Large intestine (tissue), 3 donors: ENCODE measurements at regions not wholly inside any gene's neighbourhood (a gene's known extent, or its start where the extent isn't known, plus 50 kb on each side); places are given as distances from the start of the nearest gene placed in this dataset.

Experiments
- DNase-seq, 2 donors: peaks; one replicate each; pipeline versions ENCODE4 v3.0.0 to v3.0.0-alpha.2; 2013
- H3K27ac ChIP-seq: one replicate; pipeline ENCODE4 v1.5.1; 2013; ENCODE audit warnings: low read length
- H3K27me3 ChIP-seq: 2 replicates; pipeline ENCODE4 v1.6.1; 2013; ENCODE audit warnings: low read length; ENCODE audit not compliant: control insufficient read depth, insufficient read depth
- H3K36me3 ChIP-seq: 2 replicates; pipeline ENCODE4 v1.6.1; 2013; ENCODE audit warnings: low read length; ENCODE audit not compliant: control insufficient read depth, insufficient read depth
- H3K4me1 ChIP-seq: one replicate; pipeline ENCODE4 v1.6.1; 2013; ENCODE audit warnings: low read length; ENCODE audit not compliant: control insufficient read depth, insufficient read depth
- H3K4me3 ChIP-seq: one replicate; pipeline ENCODE4 v1.5.1; 2013; ENCODE audit warnings: low read length
- H3K9me3 ChIP-seq: one replicate; pipeline ENCODE4 v1.6.1; 2013; ENCODE audit warnings: mild to moderate bottlenecking, low read depth, low read length, moderate library complexity; ENCODE audit not compliant: control insufficient read depth
- WGBS: methylation state at CpG from one replicate; pipeline ENCODE4 v1.1.5; 2013; ENCODE audit warnings: low lambda C conversion rate; ENCODE audit not compliant: insufficient coverage; 5-methylcytosine and 5-hydroxymethylcytosine counted together

GRCh38 chr12:103182299-103182698 lies 224.8 kb downstream of the ASCL1 start:
- no peaks in the 10 kb centered on the region for H3K27me3 ChIP-seq

DNA sequence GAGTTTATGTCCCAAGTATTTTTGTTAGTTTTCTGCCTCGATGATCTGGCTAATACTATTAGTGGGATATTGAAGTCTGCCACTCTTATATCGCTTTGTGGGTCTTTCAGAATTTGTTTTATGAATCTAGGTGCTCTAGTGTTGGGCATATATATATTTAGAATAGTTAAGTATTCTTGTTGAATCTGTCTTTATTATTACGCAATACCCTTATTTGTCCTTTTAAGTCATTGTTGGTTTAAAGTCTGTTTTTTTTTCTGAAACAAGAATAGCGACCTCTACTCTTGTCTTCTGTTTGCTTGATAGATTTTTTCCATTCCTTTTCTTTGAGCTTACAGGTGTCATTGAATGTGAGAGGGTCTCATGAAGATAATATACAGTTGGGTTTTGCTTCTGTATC lies 239.0 kb downstream of the ASCL1 start:
- no peak for DNase-seq
- H3K4me3 ChIP-seq: no peak overlapping the region
- WGBS: 93% methylated on average over 3 of the region's 4 CpGs
- no peak overlapping the region for H3K27ac ChIP-seq
- no peaks in the 10 kb centered on the region for H3K4me1 ChIP-seq
- no peaks in the 10 kb centered on the region for H3K36me3 ChIP-seq
- H3K9me3 ChIP-seq: peaks cover 8% of the 10 kb centered on the region
- H3K27me3 ChIP-seq: no peaks in the 10 kb centered on the region

More at GRCh38 chr12:103182299-103182698, 224.8 kb downstream of the ASCL1 start:
- H3K4me1 ChIP-seq: no peaks in the 10 kb centered on the region
- 50% methylated on average over 1 of the region's 1 CpG for WGBS
- no peak overlapping the region for H3K27ac ChIP-seq
- no peaks in the 10 kb centered on the region for H3K36me3 ChIP-seq
- no peaks in the 10 kb centered on the region for H3K9me3 ChIP-seq
- DNase-seq: no peak
- H3K4me3 ChIP-seq: no peak overlapping the region

- H3K27ac ChIP-seq: no peak overlapping the region
- WGBS: 100% methylated on average over 1 of the region's 3 CpGs
- no peak overlapping the region for H3K4me3 ChIP-seq
These were observed 240.4 kb downstream of the ASCL1 start for GRCh38 chr12:103197725-103198388.

DNA sequence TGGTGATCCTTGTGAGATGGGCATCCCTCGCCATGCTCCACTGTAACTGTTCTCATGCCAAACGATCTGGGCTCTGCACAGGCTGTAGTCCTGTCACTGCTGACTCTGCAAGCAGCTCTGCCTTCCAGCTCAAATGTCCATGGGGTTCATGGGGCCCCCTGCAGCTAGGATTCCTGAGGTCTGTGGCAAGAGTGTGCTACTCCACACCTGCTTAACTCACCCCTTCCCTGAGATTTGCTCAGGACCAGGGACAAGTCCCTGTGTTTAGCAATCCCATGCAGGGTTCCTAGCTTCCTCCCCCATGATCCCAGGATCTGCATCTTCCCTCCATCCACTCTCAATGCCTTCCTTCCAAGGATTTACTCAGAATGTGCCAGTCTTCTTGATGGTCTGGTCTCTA lies 241.0 kb downstream of the ASCL1 start:
- Histone ChIP-seq H3K27me3 (no peaks in the 10 kb centered on the region), H3K4me1 (no peaks in the 10 kb centered on the region), H3K4me3 (no peak overlapping the region), H3K27ac (no peak overlapping the region), H3K9me3 (peaks cover 3% of the 10 kb centered on the region), H3K36me3 (no peaks in the 10 kb centered on the region)
- WGBS: no CpG with 5 or more reads among the region's 2 CpGs
- no peak for DNase-seq

More at GRCh38 chr12:103197725-103198388, 240.4 kb downstream of the ASCL1 start:
- Histone ChIP-seq H3K4me1 (no peaks in the 10 kb centered on the region), H3K27me3 (no peaks in the 10 kb centered on the region), H3K9me3 (peaks cover 3% of the 10 kb centered on the region), H3K36me3 (no peaks in the 10 kb centered on the region)
- DNase-seq: no peak

- H3K27me3 ChIP-seq: no peaks in the 10 kb centered on the region
- H3K27ac ChIP-seq: no peak overlapping the region
- no peaks in the 10 kb centered on the region for H3K4me1 ChIP-seq
- DNase-seq: no peak
- no peak overlapping the region for H3K4me3 ChIP-seq
- H3K36me3 ChIP-seq: no peaks in the 10 kb centered on the region
- H3K9me3 ChIP-seq: no peaks in the 10 kb centered on the region
- WGBS: no CpG with 5 or more reads among the region's 3 CpGs
These were observed 248.4 kb downstream of the ASCL1 start for GRCh38 chr12:103205906-103206305.

GRCh38 chr12:103207936-103208335 lies 250.5 kb downstream of the ASCL1 start:
- Histone ChIP-seq H3K4me3 (no peak overlapping the region), H3K27ac (no peak overlapping the region), H3K27me3 (no peaks in the 10 kb centered on the region), H3K4me1 (no peaks in the 10 kb centered on the region), H3K36me3 (no peaks in the 10 kb centered on the region), H3K9me3 (no peaks in the 10 kb centered on the region)
- WGBS: no CpG with 5 or more reads among the region's 6 CpGs
- no peak for DNase-seq

DNA sequence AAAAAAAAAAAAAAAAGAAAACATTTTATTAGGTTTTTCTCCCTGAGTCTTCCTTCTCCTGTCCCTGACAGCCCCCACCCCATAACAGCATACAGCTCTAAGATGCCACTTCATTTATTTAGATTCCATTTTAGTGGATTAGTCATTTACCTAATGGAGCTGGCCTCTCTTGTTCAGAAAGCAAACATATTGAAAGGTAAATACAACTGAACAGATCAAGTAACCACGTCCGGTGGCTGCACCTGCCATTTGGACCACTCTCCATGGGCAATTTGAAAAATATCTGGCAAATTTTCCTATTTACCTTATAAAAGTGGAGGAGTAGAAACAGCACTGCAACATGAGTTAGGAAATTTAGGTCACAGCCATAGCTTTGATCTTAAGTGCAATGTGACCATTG lies 254.6 kb downstream of the C12orf42 start:
- no peak overlapping the region for H3K27ac ChIP-seq
- no peaks in the 10 kb centered on the region for H3K4me1 ChIP-seq
- DNase-seq: no peak
- WGBS: no CpG with 5 or more reads among the region's 2 CpGs
- H3K27me3 ChIP-seq: no peaks in the 10 kb centered on the region
- H3K4me3 ChIP-seq: no peak overlapping the region
- no peaks in the 10 kb centered on the region for H3K9me3 ChIP-seq
- no peaks in the 10 kb centered on the region for H3K36me3 ChIP-seq

- H3K4me3 ChIP-seq: no peak overlapping the region
- no peaks in the 10 kb centered on the region for H3K27me3 ChIP-seq
- DNase-seq: no peak
- H3K4me1 ChIP-seq: no peaks in the 10 kb centered on the region
- H3K9me3 ChIP-seq: no peaks in the 10 kb centered on the region
- no peaks in the 10 kb centered on the region for H3K36me3 ChIP-seq
- H3K27ac ChIP-seq: no peak overlapping the region
These were observed 251.2 kb downstream of the C12orf42 start for GRCh38 chr12:103244596-103244995.

DNA sequence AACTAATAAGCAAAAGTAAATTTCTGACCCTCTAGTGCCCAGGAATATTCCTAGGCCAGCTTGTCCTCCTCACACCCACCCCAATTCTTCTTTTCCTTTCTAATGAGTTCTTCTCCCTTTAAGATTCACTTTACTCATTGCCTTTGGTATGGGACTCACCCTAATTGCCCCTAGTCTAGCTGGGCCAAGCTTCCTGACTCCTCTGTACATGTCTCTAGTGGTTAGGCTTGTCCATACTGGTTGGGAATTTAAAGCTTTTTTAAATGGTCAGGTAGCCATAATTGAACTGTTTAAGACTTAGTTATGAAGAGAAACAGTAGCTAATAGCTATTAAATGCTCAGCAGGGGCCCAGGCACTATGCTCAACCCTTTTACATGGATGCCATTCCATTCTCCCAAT lies 248.2 kb downstream of the C12orf42 start:
- no peak for DNase-seq
- Histone ChIP-seq H3K4me3 (no peak overlapping the region), H3K9me3 (no peaks in the 10 kb centered on the region), H3K4me1 (no peaks in the 10 kb centered on the region), H3K27me3 (no peaks in the 10 kb centered on the region), H3K27ac (no peak overlapping the region), H3K36me3 (no peaks in the 10 kb centered on the region)

- WGBS: no CpG with 5 or more reads among the region's 3 CpGs
- no peaks in the 10 kb centered on the region for H3K36me3 ChIP-seq
- DNase-seq: no peak
- no peaks in the 10 kb centered on the region for H3K4me1 ChIP-seq
- no peak overlapping the region for H3K27ac ChIP-seq
- H3K27me3 ChIP-seq: no peaks in the 10 kb centered on the region
- H3K9me3 ChIP-seq: no peaks in the 10 kb centered on the region
- no peak overlapping the region for H3K4me3 ChIP-seq
These were observed 246.2 kb downstream of the C12orf42 start for GRCh38 chr12:103249607-103250006.

- Histone ChIP-seq H3K36me3 (no peaks in the 10 kb centered on the region), H3K9me3 (no peaks in the 10 kb centered on the region), H3K4me1 (no peaks in the 10 kb centered on the region), H3K27me3 (no peaks in the 10 kb centered on the region), H3K4me3 (no peak overlapping the region), H3K27ac (no peak overlapping the region)
- no peak for DNase-seq
- WGBS: 88% methylated on average over 1 of the region's 1 CpG
These were observed 245.3 kb downstream of the C12orf42 start for GRCh38 chr12:103250487-103250886.
